HEK293 (cell line): ENCODE measurements at regions not wholly inside any gene's neighbourhood (a gene's known extent, or its start where the extent isn't known, plus 50 kb on each side); places are given as distances from the start of the nearest gene placed in this dataset.
"Not testable (repeated sequence)": the region's sequence is repeated elsewhere in the genome, so short reads cannot be mapped to it uniquely, and the experiment has no call there.

Experiments
- CTCF ChIA-PET: fragments of 350-600 bp; formaldehyde crosslinking; extraction: SDS; loops from one replicate; lab custom pipeline; 2021; ENCODE audit warnings: antibody characterized with exemption; lab: Yijun Ruan, JAX
- POLR2A ChIA-PET: fragments of 300-600 bp; formaldehyde crosslinking; extraction: SDS; loops from one replicate; lab custom pipeline; 2020; ENCODE audit warnings: antibody characterized with exemption, inconsistent platforms; lab: Yijun Ruan, JAX
- H3K27ac ChIP-seq: fragments of 200-500 bp; sonication (Bioruptor generic); 2 replicates; pipeline ENCODE4 v1.5.1; 2014; ENCODE audit warnings: low read depth, low read length, control low read depth, inconsistent platforms; ENCODE audit errors: extremely low read depth
- H3K36me3 ChIP-seq, 2 experiments: fragments of 200-500 bp in 1 of 2; sonication (Bioruptor generic) in 1 of 2; 1 replicate in 1 of 2; 2 replicates in 1 of 2; pipeline ENCODE4 v1.5.1; 2014 to 2017; ENCODE audit warnings: inconsistent platforms in 2 of 2, low read length in 2 of 2; ENCODE audit not compliant: control insufficient read depth in 2 of 2, insufficient read depth in 1 of 2
- H3K4me1 ChIP-seq: fragments of 200-500 bp; sonication (Bioruptor generic); 2 replicates; pipeline ENCODE4 v1.5.1; 2014; ENCODE audit warnings: mild to moderate bottlenecking, low read length, inconsistent platforms; ENCODE audit not compliant: control insufficient read depth, insufficient read depth
- H3K4me3 ChIP-seq: 2 replicates; pipeline ENCODE4 v1.5.1; 2011; ENCODE audit warnings: low read depth, mild to moderate bottlenecking, control low read depth, low read length, moderate library complexity
- H3K9me3 ChIP-seq: fragments of 200-500 bp; sonication (Bioruptor generic); 2 replicates; pipeline ENCODE4 v1.5.1; 2014; ENCODE audit warnings: low read depth, low read length, inconsistent platforms; ENCODE audit not compliant: control insufficient read depth, insufficient read depth
- KLF8 ChIP-seq: fragments of 450-650 bp; formaldehyde crosslinking; IDR thresholded peaks from 2 replicates; pipeline ENCODE4 v1.5.1; 2016; ENCODE audit warnings: missing biosample characterization, missing genetic modification characterization
- PRDM10 ChIP-seq: fragments of 450-650 bp; formaldehyde crosslinking; IDR thresholded peaks from 2 replicates; pipeline ENCODE4 v1.5.1; 2016; ENCODE audit warnings: missing biosample characterization, missing genetic modification characterization
- RBAK ChIP-seq: fragments of 450-650 bp; formaldehyde crosslinking; IDR thresholded peaks from 2 replicates; pipeline ENCODE4 v1.5.1; 2016; ENCODE audit warnings: missing biosample characterization, missing genetic modification characterization
- SCRT2 ChIP-seq: fragments of 450-650 bp; formaldehyde crosslinking; IDR thresholded peaks from 2 replicates; pipeline ENCODE4 v1.5.1; 2016; ENCODE audit warnings: missing biosample characterization, missing genetic modification characterization
- ZBTB17 ChIP-seq: fragments of 450-650 bp; formaldehyde crosslinking; IDR thresholded peaks from 2 replicates; pipeline ENCODE4 v1.5.1; 2016; ENCODE audit warnings: missing biosample characterization, missing genetic modification characterization
- ZNF157 ChIP-seq: fragments of 450-650 bp; formaldehyde crosslinking; IDR thresholded peaks from 2 replicates; pipeline ENCODE4 v1.5.1; 2016; ENCODE audit warnings: missing biosample characterization, missing genetic modification characterization
- ZNF16 ChIP-seq: fragments of 450-650 bp; formaldehyde crosslinking; IDR thresholded peaks from 2 replicates; pipeline ENCODE4 v1.5.1; 2016; ENCODE audit warnings: low read depth, missing biosample characterization, missing genetic modification characterization
- ZNF521 ChIP-seq: fragments of 450-650 bp; formaldehyde crosslinking; IDR thresholded peaks from 2 replicates; pipeline ENCODE4 v1.5.1; 2017; ENCODE audit warnings: missing biosample characterization, mild to moderate bottlenecking, missing genetic modification characterization
- ZNF670 ChIP-seq: fragments of 450-650 bp; formaldehyde crosslinking; IDR thresholded peaks from 2 replicates; pipeline ENCODE4 v1.5.1; 2016; ENCODE audit warnings: missing biosample characterization, missing genetic modification characterization, low read depth
- ZNF677 ChIP-seq: fragments of 450-650 bp; IDR thresholded peaks from 2 replicates; pipeline ENCODE4 v1.5.0; 2018; ENCODE audit warnings: missing biosample characterization, mild to moderate bottlenecking, missing genetic modification characterization, moderate library complexity
- ZNF707 ChIP-seq: fragments of 450-650 bp; formaldehyde crosslinking; IDR thresholded peaks from 2 replicates; pipeline ENCODE4 v1.5.1; 2016; ENCODE audit warnings: missing biosample characterization, missing genetic modification characterization
- TF ChIP-seq, protein P1 (sequence below): fragments of 450-650 bp; formaldehyde crosslinking; IDR thresholded peaks from 2 replicates; pipeline ENCODE4 v1.5.1; 2017; ENCODE audit warnings: missing biosample characterization, missing genetic modification characterization
- TF ChIP-seq, protein P2 (sequence below): fragments of 450-650 bp; formaldehyde crosslinking; IDR thresholded peaks from 2 replicates; pipeline ENCODE4 v1.5.1; 2016; ENCODE audit warnings: missing biosample characterization, missing genetic modification characterization

GRCh38 chr6:169106176-169106575, 147.5 kb downstream of the THBS2 start (continued):
- TF ChIP-seq RBAK (tag by site-specific recombination) = no peak
- TF ChIP-seq, all 188 proteins: peak for 0

DNA sequence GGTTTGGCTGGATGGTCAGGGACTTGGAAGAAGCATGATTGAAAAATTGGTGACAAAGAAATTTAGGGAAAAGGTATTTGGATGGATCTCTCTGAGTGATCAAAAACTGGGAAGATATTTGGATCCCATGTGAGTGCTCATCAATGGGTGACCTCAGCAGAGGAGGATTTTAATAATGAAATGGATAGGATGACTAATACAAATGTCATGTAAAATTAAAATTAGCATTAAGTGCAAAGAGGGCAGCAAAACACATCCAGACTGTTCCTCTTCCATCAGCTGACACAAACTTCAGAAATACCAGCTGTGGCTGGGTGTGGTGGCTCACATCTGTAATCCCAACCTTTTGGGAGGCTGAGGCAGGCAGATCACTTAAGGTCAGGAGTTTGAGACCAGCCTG, 151.7 kb downstream of the THBS2 start:
- Histone ChIP-seq H3K36me3 (no peaks in the 10 kb centered on the region), H3K4me3 (no peak overlapping the region), H3K4me1 (no peaks in the 10 kb centered on the region), H3K27ac (no peak overlapping the region), H3K9me3 (no peaks in the 10 kb centered on the region)
- TF ChIP-seq SCRT2 (tag by site-specific recombination) = no peak
- CTCF ChIA-PET = interaction anchor here (0.6 kb wide), 1 partner anchor 775 kb away, joined by 3 read pairs; no protein-coding TSS in a partner anchor
- POLR2A ChIA-PET = no interaction called here

- POLR2A ChIA-PET = no interaction called here
- CTCF ChIA-PET = interaction anchor here (0.7 to 1.0 kb wide), 2 partner anchors 11 to 16 kb away, joined by 3 read pairs; no protein-coding TSS in a partner anchor
- Histone ChIP-seq H3K27ac (no peak overlapping the region), H3K4me1 (no peaks in the 10 kb centered on the region), H3K9me3 (no peaks in the 10 kb centered on the region), H3K4me3 (no peak overlapping the region), H3K36me3 (no peaks in the 10 kb centered on the region)
- no peak for TF ChIP-seq ZNF16
- TF ChIP-seq, protein P1, sequence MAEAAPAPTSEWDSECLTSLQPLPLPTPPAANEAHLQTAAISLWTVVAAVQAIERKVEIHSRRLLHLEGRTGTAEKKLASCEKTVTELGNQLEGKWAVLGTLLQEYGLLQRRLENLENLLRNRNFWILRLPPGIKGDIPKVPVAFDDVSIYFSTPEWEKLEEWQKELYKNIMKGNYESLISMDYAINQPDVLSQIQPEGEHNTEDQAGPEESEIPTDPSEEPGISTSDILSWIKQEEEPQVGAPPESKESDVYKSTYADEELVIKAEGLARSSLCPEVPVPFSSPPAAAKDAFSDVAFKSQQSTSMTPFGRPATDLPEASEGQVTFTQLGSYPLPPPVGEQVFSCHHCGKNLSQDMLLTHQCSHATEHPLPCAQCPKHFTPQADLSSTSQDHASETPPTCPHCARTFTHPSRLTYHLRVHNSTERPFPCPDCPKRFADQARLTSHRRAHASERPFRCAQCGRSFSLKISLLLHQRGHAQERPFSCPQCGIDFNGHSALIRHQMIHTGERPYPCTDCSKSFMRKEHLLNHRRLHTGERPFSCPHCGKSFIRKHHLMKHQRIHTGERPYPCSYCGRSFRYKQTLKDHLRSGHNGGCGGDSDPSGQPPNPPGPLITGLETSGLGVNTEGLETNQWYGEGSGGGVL (tag by site-specific recombination) = no peak
- peak; percentile 68 for TF ChIP-seq ZNF157 (tag by site-specific recombination)
Observed at GRCh38 chr6:169101036-169101805, 152.4 kb downstream of the THBS2 start.

GRCh38 chr6:169099411-169100202, 154.0 kb downstream of the THBS2 start:
- Histone ChIP-seq H3K9me3 (no peaks in the 10 kb centered on the region), H3K4me1 (no peaks in the 10 kb centered on the region), H3K27ac (no peak overlapping the region), H3K36me3 (no peaks in the 10 kb centered on the region), H3K4me3 (no peak overlapping the region)
- CTCF ChIA-PET = interaction anchor here (0.6 to 1.0 kb wide), 3 partner anchors 12 to 71 kb away, joined by 3 read pairs; no protein-coding TSS in a partner anchor
- TF ChIP-seq ZBTB17 (tag by site-specific recombination) = no peak
- POLR2A ChIA-PET = no interaction called here

DNA sequence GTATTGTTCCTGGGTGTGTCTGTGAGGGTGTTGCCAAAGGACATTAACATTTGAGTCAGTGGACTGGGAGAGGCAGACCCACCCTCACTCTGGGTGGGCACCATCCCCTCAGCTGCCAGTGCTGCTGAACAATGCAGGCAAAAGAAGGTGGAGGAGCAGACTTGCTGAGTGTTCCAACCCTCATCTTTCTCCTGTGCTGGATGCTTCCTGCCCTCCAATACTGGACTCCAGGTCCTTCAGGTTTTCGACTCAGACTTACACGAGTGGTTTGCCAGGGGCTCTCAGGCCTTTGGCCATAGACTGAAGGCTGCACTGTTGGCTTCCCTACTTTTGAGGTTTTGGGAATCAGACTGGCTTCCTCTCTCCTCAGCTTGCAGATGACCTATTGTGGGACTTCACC, 155.0 kb downstream of the THBS2 start:
- POLR2A ChIA-PET, H3K36me3 ChIP-seq, H3K4me1 ChIP-seq, H3K9me3 ChIP-seq, H3K27ac ChIP-seq, H3K4me3 ChIP-seq: not testable (repeated sequence)
- CTCF ChIA-PET = interaction anchor here (0.8 to 1.0 kb wide), 2 partner anchors 70 to 119 kb away, joined by 3 read pairs; no protein-coding TSS in a partner anchor

DNA sequence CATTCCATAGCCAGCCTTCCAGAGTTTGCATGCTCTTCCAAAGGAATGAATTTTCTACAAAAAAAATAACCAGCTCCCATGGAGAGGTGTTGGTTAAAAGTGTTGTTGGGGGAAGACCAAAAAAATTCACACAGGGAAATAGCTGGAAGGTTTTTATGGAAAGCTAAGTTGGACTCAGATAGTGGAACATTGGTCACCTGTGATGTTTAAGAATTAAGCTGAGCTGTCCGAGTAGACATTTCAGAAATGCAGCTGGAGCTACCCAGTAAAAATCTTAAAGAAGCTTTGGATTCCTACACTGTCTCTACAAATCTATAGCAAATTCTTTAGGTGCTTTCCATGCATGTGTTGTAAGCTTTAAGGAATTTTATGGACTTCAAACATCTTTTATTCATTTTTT, 155.5 kb downstream of the THBS2 start:
- CTCF ChIA-PET = interaction anchor here (1.0 kb wide), 1 partner anchor 119 kb away, joined by 3 read pairs; no protein-coding TSS in a partner anchor
- Histone ChIP-seq H3K4me1 (no peaks in the 10 kb centered on the region), H3K4me3 (no peak overlapping the region), H3K27ac (no peak overlapping the region), H3K36me3 (no peaks in the 10 kb centered on the region), H3K9me3 (no peaks in the 10 kb centered on the region)
- POLR2A ChIA-PET = no interaction called here
- TF ChIP-seq ZNF677 (tag by site-specific recombination) (no peak), ZNF670 (tag by site-specific recombination) (no peak), ZNF707 (tag by site-specific recombination) (no peak), PRDM10 (tag by site-specific recombination) (no peak), SCRT2 (tag by site-specific recombination) (no peak), ZNF521 (no peak), KLF8 (tag by site-specific recombination) (no peak)
- TF ChIP-seq, protein P2, sequence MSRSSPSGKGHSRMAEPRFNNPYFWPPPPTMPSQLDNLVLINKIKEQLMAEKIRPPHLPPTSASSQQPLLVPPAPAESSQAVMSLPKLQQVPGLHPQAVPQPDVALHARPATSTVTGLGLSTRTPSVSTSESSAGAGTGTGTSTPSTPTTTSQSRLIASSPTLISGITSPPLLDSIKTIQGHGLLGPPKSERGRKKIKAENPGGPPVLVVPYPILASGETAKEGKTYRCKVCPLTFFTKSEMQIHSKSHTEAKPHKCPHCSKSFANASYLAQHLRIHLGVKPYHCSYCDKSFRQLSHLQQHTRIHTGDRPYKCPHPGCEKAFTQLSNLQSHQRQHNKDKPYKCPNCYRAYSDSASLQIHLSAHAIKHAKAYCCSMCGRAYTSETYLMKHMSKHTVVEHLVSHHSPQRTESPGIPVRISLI (tag by site-specific recombination) = no peak
